NT2/D1 (cell line): ENCODE measurements at regions not wholly inside any gene's neighbourhood (a gene's known extent, or its start where the extent isn't known, plus 50 kb on each side); places are given as distances from the start of the nearest gene placed in this dataset.

Experiments used
- YY1 ChIP-seq: IDR thresholded peaks from 2 replicates; pipeline ENCODE4 v1.6.1; 2011; ENCODE audit not compliant: insufficient read length, insufficient read depth
- ZNF274 ChIP-seq: IDR thresholded peaks from 2 replicates; pipeline ENCODE4 v1.6.1; 2011; ENCODE audit warnings: mild to moderate bottlenecking, low read depth, low read length

- no peak for TF ChIP-seq ZNF274
- TF ChIP-seq YY1 = no peak
Observed at GRCh38 chr4:19455196-19455595, 796.5 kb upstream of the SLIT2 start.
